Vagina (tissue), 2 donors: ENCODE measurements at regions not wholly inside any gene's neighbourhood (a gene's known extent, or its start where the extent isn't known, plus 50 kb on each side); places are given as distances from the start of the nearest gene placed in this dataset.

Source experiments
- POLR2A ChIP-seq, 2 donors: fragments of 450-650 bp; IDR thresholded peaks; one replicate each; pipeline ENCODE4 v1.6.1; 2017; ENCODE audit warnings: antibody characterized with exemption in 2 of 2, mild to moderate bottlenecking in 2 of 2, moderate library complexity in 2 of 2
- POLR2AphosphoS5 ChIP-seq, 2 donors: sonication (generic); formaldehyde crosslinking; IDR thresholded peaks; one replicate each; pipeline ENCODE4 v1.9.0; 2017; ENCODE audit warnings: antibody characterized with exemption in 2 of 2, mild to moderate bottlenecking in 2 of 2, low read depth in 1 of 2; ENCODE audit not compliant: insufficient read depth in 1 of 2

- TF ChIP-seq POLR2A (IDR thresholded peaks at IDR 0.05) (no peak), POLR2AphosphoS5 (IDR thresholded peaks at IDR 0.05; ENCODE audit: insufficient read depth in 1 of 2, low read depth in 1 of 2) (no peak)
Measured at GRCh38 chr6:140794544-140794943, 1338.2 kb upstream of the GJE1 start.
